GM08714 (cell line): ENCODE measurements at regions not wholly inside any gene's neighbourhood (a gene's known extent, or its start where the extent isn't known, plus 50 kb on each side); places are given as distances from the start of the nearest gene placed in this dataset.
A peak's percentile ranks its signal among the peaks of the same experiment; 100 is the strongest.

Experiments
- H3K4me3 ChIP-seq: fragments of 200-500 bp; sonication (Bioruptor generic); 2 replicates; pipeline ENCODE4 v1.5.1; 2014; ENCODE audit warnings: mild to moderate bottlenecking, low read length, inconsistent platforms
- ZNF274 ChIP-seq: IDR thresholded peaks from 2 replicates; pipeline ENCODE4 v1.6.1; 2012; ENCODE audit warnings: mild to moderate bottlenecking, low read depth, low read length

DNA sequence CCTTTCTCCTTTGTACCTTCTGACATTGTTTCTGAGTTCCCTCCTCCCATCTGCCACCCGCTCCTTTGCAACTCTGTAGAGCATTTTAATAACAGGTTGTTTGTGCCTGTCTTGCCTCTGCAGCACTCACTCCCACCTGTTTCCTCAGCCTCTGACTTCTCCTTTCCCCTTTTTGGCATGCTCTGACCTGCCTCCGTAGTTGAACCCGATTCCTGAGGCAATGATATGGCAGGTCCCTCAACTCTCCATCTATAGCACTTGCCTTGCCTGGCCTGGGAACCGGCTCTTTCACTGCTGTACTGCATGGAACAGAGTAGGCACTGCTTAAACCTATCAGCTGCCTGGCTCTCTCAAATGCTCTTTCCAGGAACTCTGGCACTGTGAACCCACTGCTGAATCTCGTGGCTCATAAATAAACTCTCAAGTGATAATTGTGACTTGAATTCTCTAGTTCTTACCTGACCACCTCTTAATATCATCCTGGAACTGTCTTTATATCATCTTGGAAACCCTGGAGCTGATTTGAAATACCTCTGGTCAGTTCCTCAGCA lies 50.3 kb downstream of the UTRN start:
- H3K4me3 ChIP-seq, result no peak overlapping the region
- TF ChIP-seq ZNF274, result no peak

GRCh38 chr6:144335914-144336313 lies 50.8 kb downstream of the UTRN start:
- no peak overlapping the region for H3K4me3 ChIP-seq
- no peak for TF ChIP-seq ZNF274

- no peak overlapping the region for H3K4me3 ChIP-seq
- TF ChIP-seq ZNF274, result no peak
Observed at GRCh38 chr6:144336900-144337299, 51.8 kb downstream of the UTRN start.

DNA sequence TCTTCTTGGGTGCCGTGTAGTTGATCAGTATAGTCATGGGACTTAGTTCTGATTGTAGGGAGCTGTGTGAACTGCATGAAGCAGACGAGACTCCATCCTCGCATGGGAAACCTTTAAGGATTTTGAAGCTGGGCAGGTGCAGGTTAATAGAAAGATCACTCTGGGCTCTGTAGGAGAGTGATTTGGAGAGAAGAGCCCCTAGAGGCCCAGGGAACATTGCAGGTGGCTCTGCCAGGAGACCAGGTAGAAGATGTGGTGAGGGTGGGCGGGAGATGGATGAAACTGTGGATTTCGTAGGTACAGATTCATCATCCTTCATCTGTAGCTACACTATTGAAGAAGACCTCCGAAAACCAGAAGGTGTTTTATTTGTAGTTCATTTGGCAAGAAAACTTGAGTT lies 53.3 kb downstream of the UTRN start:
- H3K4me3 ChIP-seq, result no peak overlapping the region
- no peak for TF ChIP-seq ZNF274

- no peak overlapping the region for H3K4me3 ChIP-seq
- TF ChIP-seq ZNF274, result no peak
Observed at GRCh38 chr6:144338951-144339700, 54.0 kb downstream of the UTRN start.

DNA sequence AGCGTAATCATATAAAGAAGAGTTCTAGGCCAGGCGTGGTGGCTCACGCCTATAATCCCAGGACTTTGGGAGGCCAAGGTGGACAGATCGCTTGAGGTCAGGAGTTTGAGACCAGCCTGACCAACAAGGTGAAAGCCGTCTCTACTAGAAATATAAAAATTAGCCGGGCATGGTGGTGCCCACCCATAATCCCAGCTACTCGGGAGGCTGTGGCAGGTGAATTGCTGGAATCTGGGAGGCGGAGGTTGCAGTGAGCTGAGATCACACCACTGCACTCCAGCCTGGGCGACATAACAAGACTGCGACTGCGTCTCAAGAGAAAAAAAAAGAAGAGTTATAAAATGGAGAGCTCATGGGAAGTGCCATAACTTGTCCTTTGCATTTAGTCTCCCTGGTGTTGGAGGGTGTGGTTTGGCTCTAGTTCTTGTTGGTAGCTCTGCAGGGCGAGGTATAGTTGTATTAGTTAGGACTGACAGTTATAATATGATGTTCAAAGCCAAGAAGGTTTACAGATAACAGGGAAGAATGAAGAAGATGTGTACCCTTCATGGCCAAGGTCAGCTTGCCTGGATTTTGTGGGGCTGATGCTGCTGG lies 54.8 kb downstream of the UTRN start:
- H3K4me3 ChIP-seq, result no peak overlapping the region
- TF ChIP-seq ZNF274, result no peak

DNA sequence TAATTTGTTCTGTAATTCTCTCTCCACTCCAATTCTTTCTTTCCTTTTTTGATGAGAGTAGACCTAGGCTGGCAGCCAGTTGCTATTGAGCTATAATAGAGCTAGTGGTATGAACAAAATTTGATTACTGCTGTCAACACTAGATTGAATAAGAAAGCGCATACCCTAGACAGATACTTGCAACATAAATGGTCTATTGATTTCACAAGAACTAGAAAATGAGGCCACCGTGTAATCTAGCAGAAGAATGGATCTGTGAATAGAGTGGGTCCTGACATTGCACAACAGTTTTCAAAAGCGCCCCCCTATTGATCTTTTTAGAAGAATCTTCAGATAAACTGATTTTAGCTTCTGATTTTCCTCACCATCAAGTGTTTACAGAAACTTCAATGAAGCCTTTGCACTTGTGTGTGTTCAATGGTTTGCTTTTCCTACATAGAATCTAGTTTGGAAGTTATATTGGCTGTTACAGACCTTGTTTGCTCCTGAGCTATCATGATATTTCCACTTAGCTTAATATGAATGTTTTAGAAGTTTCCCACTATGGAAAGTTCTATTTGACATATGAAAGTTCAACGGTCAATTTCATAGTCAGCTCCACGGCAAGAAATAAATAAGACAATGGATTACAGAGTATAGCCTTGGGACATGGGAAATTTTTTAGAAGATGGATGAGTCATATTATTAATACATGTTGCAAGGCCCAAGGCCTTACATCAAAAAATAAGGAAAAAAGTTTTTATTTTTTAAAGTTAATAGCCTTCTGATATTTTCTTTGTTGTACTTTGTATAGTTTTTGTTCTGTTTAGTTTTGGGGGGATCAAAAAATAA lies 55.6 kb downstream of the UTRN start:
- no peak overlapping the region for H3K4me3 ChIP-seq
- no peak for TF ChIP-seq ZNF274

GRCh38 chr6:144341831-144342527 lies 56.8 kb downstream of the UTRN start:
- no peak overlapping the region for H3K4me3 ChIP-seq
- TF ChIP-seq ZNF274, result no peak

GRCh38 chr6:144343701-144344428 lies 58.7 kb downstream of the UTRN start:
- no peak for TF ChIP-seq ZNF274
- H3K4me3 ChIP-seq, result peak overlapping the region; percentile 94

GRCh38 chr6:144344646-144345045 lies 59.5 kb downstream of the UTRN start:
- H3K4me3 ChIP-seq, result peak overlapping the region; percentile 94
- no peak for TF ChIP-seq ZNF274

DNA sequence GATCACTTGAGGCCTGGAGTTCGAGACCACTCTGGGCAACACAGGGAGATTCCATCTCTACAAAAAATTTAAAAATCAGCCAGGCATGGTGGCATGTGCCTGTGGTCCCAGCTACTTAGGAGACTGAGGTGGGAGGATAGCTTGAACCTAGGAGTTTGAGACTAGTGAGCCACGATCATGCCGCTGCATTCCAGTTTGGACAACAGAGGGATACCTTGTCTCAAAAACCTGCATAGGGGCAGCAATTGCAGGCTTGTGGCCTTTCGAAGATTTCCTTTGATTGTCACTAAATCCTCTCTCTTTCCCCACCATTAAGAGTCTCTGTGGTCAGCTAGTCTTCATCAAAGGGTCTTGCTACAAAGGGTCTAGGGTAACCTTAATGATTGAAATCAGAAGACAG lies 60.3 kb downstream of the UTRN start:
- TF ChIP-seq ZNF274, result no peak
- H3K4me3 ChIP-seq, result peak overlapping the region; percentile 63; the same call in 1 of the 2 replicates

GRCh38 chr6:144346719-144347447 lies 61.7 kb downstream of the UTRN start:
- H3K4me3 ChIP-seq, result peak overlapping the region; percentile 20; the same call in 1 of the 2 replicates
- no peak for TF ChIP-seq ZNF274

GRCh38 chr6:144347448-144347759 lies 62.3 kb downstream of the UTRN start:
- peak overlapping the region; percentile 7; the same call in 1 of the 2 replicates for H3K4me3 ChIP-seq
- no peak for TF ChIP-seq ZNF274

DNA sequence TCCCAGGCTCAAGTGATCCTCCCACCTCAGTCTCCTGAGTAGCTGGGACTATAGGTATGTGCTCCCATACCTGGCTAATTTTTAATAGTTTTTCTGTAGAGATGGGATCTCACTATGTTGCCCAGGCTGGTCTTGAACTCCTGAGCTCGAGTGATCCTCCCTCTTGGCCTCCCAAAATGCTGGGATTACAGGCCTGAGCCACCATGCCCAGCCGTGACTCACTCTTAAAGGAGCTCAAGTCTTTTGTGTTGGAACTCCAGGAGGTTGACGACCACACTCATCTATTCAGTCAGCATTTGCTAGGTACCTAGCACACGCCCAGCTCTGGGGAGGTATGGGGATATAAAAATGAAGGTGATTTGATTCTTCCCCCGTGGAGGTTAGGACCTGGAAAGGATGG lies 62.8 kb downstream of the UTRN start:
- no peak overlapping the region for H3K4me3 ChIP-seq
- TF ChIP-seq ZNF274, result no peak
